CD4-positive, alpha-beta T cell (primary cell): ENCODE measurements at regions not wholly inside any gene's neighbourhood (a gene's known extent, or its start where the extent isn't known, plus 50 kb on each side); places are given as distances from the start of the nearest gene placed in this dataset.

Source experiments
- ATAC-seq: fragments of 200-7000 bp; cut with Tn5 transposase; one replicate; pipeline ENCODE4 v1.10.0; 2022; ENCODE audit warnings: mild to moderate bottlenecking; ENCODE audit not compliant: poor library complexity
- CTCF ChIA-PET: fragments of 350-600 bp; sonication (Branson Sonifier 250); formaldehyde crosslinking; loops from one replicate; lab custom pipeline; 2021; ENCODE audit warnings: antibody characterized with exemption, inconsistent platforms; lab: Charles Lee
- POLR2A ChIA-PET: fragments of 350-600 bp; sonication (Branson Sonifier 250); formaldehyde crosslinking; loops from one replicate; lab custom pipeline; 2021; ENCODE audit warnings: antibody characterized with exemption, inconsistent platforms; lab: Charles Lee
- DNase-seq, 14 experiments: peaks; one replicate each; pipeline ENCODE4 v3.0.0-alpha.2; 2013 to 2020; ENCODE audit warnings: mixed read lengths in 2 of 14
- H3K27ac ChIP-seq, 2 donors: one replicate each; pipeline versions ENCODE4 v1.5.1 to v1.7.0; 2013; ENCODE audit warnings: low read length in 2 of 2, low read depth in 1 of 2, mild to moderate bottlenecking in 1 of 2
- H3K27me3 ChIP-seq, 2 experiments: 1 replicate in 1 of 2; 2 replicates in 1 of 2; pipeline versions ENCODE4 v1.6.1 to v1.7.0; 2013; ENCODE audit warnings: low read length in 2 of 2, control low read depth in 1 of 2, mild to moderate bottlenecking in 1 of 2, moderate library complexity in 1 of 2; ENCODE audit not compliant: insufficient read depth in 2 of 2, control insufficient read depth in 1 of 2
- H3K36me3 ChIP-seq: one replicate; pipeline ENCODE4 v1.6.1; 2013; ENCODE audit warnings: low read length, control low read depth; ENCODE audit not compliant: insufficient read depth
- H3K4me1 ChIP-seq: one replicate; pipeline ENCODE4 v1.6.1; 2013; ENCODE audit warnings: low read length, control low read depth; ENCODE audit not compliant: insufficient read depth
- H3K4me3 ChIP-seq: one replicate; pipeline ENCODE4 v1.5.1; 2013; ENCODE audit warnings: mild to moderate bottlenecking, low read length, moderate library complexity
- H3K9me3 ChIP-seq, 2 experiments: 1 replicate in 1 of 2; 2 replicates in 1 of 2; pipeline versions ENCODE4 v1.6.1 to v1.7.0; 2013; ENCODE audit warnings: low read length in 2 of 2, mild to moderate bottlenecking in 2 of 2, control low read depth in 1 of 2, moderate library complexity in 1 of 2; ENCODE audit not compliant: control insufficient read depth in 1 of 2, insufficient read depth in 1 of 2
- H3K27ac Mint-ChIP-seq: one replicate; pipeline ENCODE4 v1.8.0; 2020; ENCODE audit warnings: mixed read lengths
- H3K27me3 Mint-ChIP-seq: one replicate; pipeline ENCODE4 v1.8.0; 2021; ENCODE audit warnings: mixed read lengths
- H3K36me3 Mint-ChIP-seq: one replicate; pipeline ENCODE4 v1.8.0; 2021; ENCODE audit warnings: low read depth, mixed read lengths
- H3K4me1 Mint-ChIP-seq: one replicate; pipeline ENCODE4 v1.8.0; 2021; ENCODE audit warnings: low read depth, mixed read lengths
- H3K4me3 Mint-ChIP-seq: one replicate; pipeline ENCODE4 v1.8.0; 2020; ENCODE audit warnings: mild to moderate bottlenecking, mixed read lengths
- H3K9me3 Mint-ChIP-seq: one replicate; pipeline ENCODE4 v1.8.0; 2020; ENCODE audit warnings: mixed read lengths
- intact Hi-C, 2 experiments: fragments of 100-400 bp; cut with DNase I in 1 of 2; cut with micrococcal nuclease in 1 of 2; formaldehyde crosslinking; loops; one replicate each; pipeline versions ENCODE4 v1.15.1 to v1.9.0; 2023 to 2025; cut with DNase I, micrococcal nuclease
- TF ChIP-seq, protein P1 (sequence below): fragments of 200-600 bp; IDR thresholded peaks from one replicate; pipeline ENCODE4 v1.8.0; 2022; ENCODE audit warnings: antibody characterized with exemption, mild to moderate bottlenecking

DNA sequence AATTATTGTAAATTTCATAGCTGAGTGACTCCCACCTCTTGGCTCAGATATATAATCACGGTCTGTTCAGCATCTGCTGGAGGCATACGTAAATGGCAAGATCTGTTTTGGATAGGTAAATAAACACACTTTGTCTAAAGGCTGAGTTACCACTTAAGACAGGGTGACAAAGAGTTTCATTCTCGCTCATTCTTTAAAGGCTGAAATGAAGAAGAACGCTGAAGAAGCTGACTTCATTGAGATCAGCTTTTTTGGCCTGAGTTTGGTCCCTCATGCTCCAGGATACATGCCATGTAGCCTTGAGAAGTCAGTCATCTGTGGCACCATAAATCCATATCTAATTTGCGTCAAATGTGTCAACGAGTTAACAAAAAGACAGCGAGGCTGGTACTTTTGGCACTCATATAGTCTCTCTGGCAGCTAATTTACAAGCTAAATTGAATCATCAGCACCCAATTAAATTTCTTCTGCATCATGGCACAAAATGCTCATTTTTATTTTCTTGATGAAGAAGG is 309.9 kb downstream of the GPAM start:
- H3K4me3 ChIP-seq, result no peak overlapping the region
- CTCF ChIA-PET, result no interaction called here
- Mint-ChIP-seq H3K9me3 (peaks cover 4% of the 10 kb centered on the region), H3K4me3 (no peak overlapping the region), H3K36me3 (no peaks in the 10 kb centered on the region), H3K27me3 (no peaks in the 10 kb centered on the region), H3K4me1 (no peaks in the 10 kb centered on the region), H3K27ac (no peak overlapping the region)
- no peak overlapping the region for H3K27ac ChIP-seq
- H3K27me3 ChIP-seq, result no peaks in the 10 kb centered on the region
- H3K36me3 ChIP-seq, result no peaks in the 10 kb centered on the region
- H3K4me1 ChIP-seq, result no peaks in the 10 kb centered on the region
- TF ChIP-seq, protein P1, sequence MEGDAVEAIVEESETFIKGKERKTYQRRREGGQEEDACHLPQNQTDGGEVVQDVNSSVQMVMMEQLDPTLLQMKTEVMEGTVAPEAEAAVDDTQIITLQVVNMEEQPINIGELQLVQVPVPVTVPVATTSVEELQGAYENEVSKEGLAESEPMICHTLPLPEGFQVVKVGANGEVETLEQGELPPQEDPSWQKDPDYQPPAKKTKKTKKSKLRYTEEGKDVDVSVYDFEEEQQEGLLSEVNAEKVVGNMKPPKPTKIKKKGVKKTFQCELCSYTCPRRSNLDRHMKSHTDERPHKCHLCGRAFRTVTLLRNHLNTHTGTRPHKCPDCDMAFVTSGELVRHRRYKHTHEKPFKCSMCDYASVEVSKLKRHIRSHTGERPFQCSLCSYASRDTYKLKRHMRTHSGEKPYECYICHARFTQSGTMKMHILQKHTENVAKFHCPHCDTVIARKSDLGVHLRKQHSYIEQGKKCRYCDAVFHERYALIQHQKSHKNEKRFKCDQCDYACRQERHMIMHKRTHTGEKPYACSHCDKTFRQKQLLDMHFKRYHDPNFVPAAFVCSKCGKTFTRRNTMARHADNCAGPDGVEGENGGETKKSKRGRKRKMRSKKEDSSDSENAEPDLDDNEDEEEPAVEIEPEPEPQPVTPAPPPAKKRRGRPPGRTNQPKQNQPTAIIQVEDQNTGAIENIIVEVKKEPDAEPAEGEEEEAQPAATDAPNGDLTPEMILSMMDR, result no peak
- ATAC-seq (no peak), DNase-seq (no peak)
- POLR2A ChIA-PET, result no interaction called here
- H3K9me3 ChIP-seq, result peaks cover 0 to 5% of the 10 kb centered on the region in 2 experiments
- intact Hi-C loops, result no loop called here

DNA sequence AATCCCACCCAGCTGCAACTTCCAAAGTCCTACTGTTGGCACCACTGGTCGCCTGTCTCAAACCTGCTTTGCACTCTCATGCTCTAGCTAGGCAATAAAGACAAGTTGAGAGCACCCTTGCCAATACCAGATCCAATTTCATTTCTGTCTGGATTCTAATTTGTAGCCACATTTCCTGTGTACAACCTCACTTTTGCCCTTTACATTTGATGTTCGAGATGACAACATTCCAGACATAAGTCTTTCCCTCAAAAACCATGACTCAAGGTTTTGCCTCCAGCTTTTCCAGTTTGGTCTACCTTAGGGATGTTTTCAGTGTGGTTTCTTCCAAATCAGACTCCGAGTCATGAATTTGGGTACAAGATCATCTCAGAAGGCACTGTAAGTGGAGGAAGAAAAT is 309.0 kb downstream of the GPAM start:
- no peak overlapping the region for H3K4me3 Mint-ChIP-seq
- ATAC-seq, result no peak

DNA sequence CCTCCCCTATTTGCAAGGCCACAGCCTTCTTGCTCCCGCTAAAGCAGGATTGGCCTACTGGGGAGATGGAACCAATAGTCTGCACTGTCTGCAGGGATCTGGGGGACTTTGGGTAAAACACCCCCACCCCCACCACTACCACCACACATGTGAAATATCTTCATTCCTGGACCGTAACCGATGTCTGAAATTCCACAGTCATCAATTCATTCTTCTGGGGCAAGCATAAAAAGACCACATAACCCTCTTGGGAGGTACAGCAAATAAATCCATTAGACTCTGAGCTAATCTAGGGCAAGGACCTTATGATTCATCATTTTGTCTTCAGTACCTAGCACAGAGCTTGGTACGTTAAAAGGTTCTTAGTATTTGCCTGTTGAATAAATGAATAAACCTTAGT is 307.8 kb downstream of the GPAM start:
- Mint-ChIP-seq H3K27ac (no peak overlapping the region), H3K27me3 (no peaks in the 10 kb centered on the region), H3K4me3 (no peak overlapping the region), H3K9me3 (peaks cover 5% of the 10 kb centered on the region), H3K4me1 (no peaks in the 10 kb centered on the region), H3K36me3 (no peaks in the 10 kb centered on the region)
- Histone ChIP-seq H3K4me1 (no peaks in the 10 kb centered on the region), H3K9me3 (no peaks in the 10 kb centered on the region), H3K27me3 (no peaks in the 10 kb centered on the region), H3K36me3 (no peaks in the 10 kb centered on the region), H3K4me3 (no peak overlapping the region), H3K27ac (no peak overlapping the region)
- TF ChIP-seq, protein P1, result no peak
- DNase-seq, result no peak
- CTCF ChIA-PET, result no interaction called here
- ATAC-seq, result no peak
- POLR2A ChIA-PET, result no interaction called here
- intact Hi-C loops, result no loop called here

More for the DNA sequence above, 309.0 kb downstream of the GPAM start:
- H3K36me3 Mint-ChIP-seq, result no peaks in the 10 kb centered on the region
- Histone ChIP-seq H3K9me3 (peaks cover 0 to 5% of the 10 kb centered on the region in 2 experiments), H3K4me1 (no peaks in the 10 kb centered on the region), H3K27me3 (no peaks in the 10 kb centered on the region), H3K27ac (no peak overlapping the region), H3K36me3 (no peaks in the 10 kb centered on the region), H3K4me3 (no peak overlapping the region)
- CTCF ChIA-PET, result no interaction called here
- peaks cover 4% of the 10 kb centered on the region for H3K9me3 Mint-ChIP-seq
- H3K27ac Mint-ChIP-seq, result no peak overlapping the region
- intact Hi-C loops, result no loop called here
- no peak for DNase-seq
- H3K27me3 Mint-ChIP-seq, result no peaks in the 10 kb centered on the region
- POLR2A ChIA-PET, result no interaction called here
- no peaks in the 10 kb centered on the region for H3K4me1 Mint-ChIP-seq
- TF ChIP-seq, protein P1, result no peak
